H1 (cell line): ENCODE measurements at regions not wholly inside any gene's neighbourhood (a gene's known extent, or its start where the extent isn't known, plus 50 kb on each side); places are given as distances from the start of the nearest gene placed in this dataset.

Experiments used
- ASH2L ChIP-seq: fragments of 200-600, 300-600 bp; sonication (generic); IDR thresholded peaks from one replicate; pipeline ENCODE4 v1.7.1; 2017; ENCODE audit warnings: low read length
- ATF2 ChIP-seq: IDR thresholded peaks from 2 replicates; pipeline ENCODE4 v1.6.1; 2012; ENCODE audit warnings: low read length, inconsistent platforms
- CTCF ChIP-seq, 3 experiments: IDR thresholded peaks; 1 replicate in 2 of 3; 2 replicates in 1 of 3; pipeline versions ENCODE4 v1.5.1 to v1.6.1; 2011; ENCODE audit warnings: low read length in 3 of 3, mild to moderate bottlenecking in 3 of 3, inconsistent platforms in 2 of 3, low read depth in 1 of 3, moderate library complexity in 1 of 3; ENCODE audit not compliant: insufficient read depth in 1 of 3; ENCODE audit errors: control extremely low read depth in 1 of 3
- POLR2A ChIP-seq, 2 experiments: IDR thresholded peaks; 1 replicate in 1 of 2; 2 replicates in 1 of 2; pipeline ENCODE4 v1.6.1; 2011; ENCODE audit warnings: low read depth in 2 of 2, low read length in 2 of 2, mild to moderate bottlenecking in 2 of 2; ENCODE audit errors: control extremely low read depth in 1 of 2
- SIRT6 ChIP-seq: IDR thresholded peaks from one replicate; pipeline ENCODE4 v1.7.1; 2012; ENCODE audit warnings: low read length, inconsistent platforms
- TCF12 ChIP-seq: IDR thresholded peaks from 2 replicates; pipeline ENCODE4 v1.6.1; 2011; ENCODE audit warnings: low read depth, mild to moderate bottlenecking, low read length

- no peak for TF ChIP-seq CTCF (IDR thresholded peaks at IDR 0.05; ENCODE audit: control extremely low read depth in 1 of 3, insufficient read depth in 1 of 3, low read depth in 1 of 3, low read length in 3 of 3)
- TF ChIP-seq SIRT6 = no peak
- no peak for TF ChIP-seq ASH2L
- no peak for TF ChIP-seq TCF12
- TF ChIP-seq POLR2A (IDR thresholded peaks at IDR 0.05; ENCODE audit: control extremely low read depth in 1 of 2, low read depth in 2 of 2, low read length in 2 of 2) = no peak
- no peak for TF ChIP-seq ATF2
These were observed 196.2 kb upstream of the ALG10 start for GRCh38 chr12:33825986-33826602.
